ENCODE measurements at regions not wholly inside any gene's neighbourhood (a gene's known extent, or its start where the extent isn't known, plus 50 kb on each side); places are given as distances from the start of the nearest gene placed in this dataset.
"Not testable (repeated sequence)": the region's sequence is repeated elsewhere in the genome, so short reads cannot be mapped to it uniquely, and the experiment has no call there.

- DNase-seq: no peak
These were observed 76.2 kb upstream of the PPP2R2D start for GRCh38 chr10:131824371-131825149.

GRCh38 chr10:131825150-131825848, 75.5 kb upstream of the PPP2R2D start:
- no peak for DNase-seq

- no peak for DNase-seq
These were observed 74.7 kb upstream of the PPP2R2D start for GRCh38 chr10:131825960-131826650.

- no peak for DNase-seq
These were observed 71.5 kb upstream of the PPP2R2D start for GRCh38 chr10:131829156-131829930.

GRCh38 chr10:131830446-131831130, 70.2 kb upstream of the PPP2R2D start:
- no peak for DNase-seq

- no peak for DNase-seq
These were observed 69.2 kb upstream of the PPP2R2D start for GRCh38 chr10:131831561-131831960.

GRCh38 chr10:131832056-131832685, 68.6 kb upstream of the PPP2R2D start:
- DNase-seq: no peak

- DNase-seq: no peak
These were observed 67.8 kb upstream of the PPP2R2D start for GRCh38 chr10:131833013-131833412.

- no peak for DNase-seq
These were observed 67.2 kb upstream of the PPP2R2D start for GRCh38 chr10:131833446-131834080.

- DNase-seq: no peak
These were observed 66.5 kb upstream of the PPP2R2D start for GRCh38 chr10:131834152-131834810.

GRCh38 chr10:131838966-131839742, 61.7 kb upstream of the PPP2R2D start:
- DNase-seq: no peak

- not testable (repeated sequence) for DNase-seq
These were observed 60.7 kb upstream of the PPP2R2D start for GRCh38 chr10:131839880-131840787.

GRCh38 chr10:131840788-131841118, 60.1 kb upstream of the PPP2R2D start:
- DNase-seq: no peak

- no peak for DNase-seq
These were observed 59.6 kb upstream of the PPP2R2D start for GRCh38 chr10:131841131-131841660.

GRCh38 chr10:131841661-131842139, 59.1 kb upstream of the PPP2R2D start:
- no peak for DNase-seq

GRCh38 chr10:131842351-131843088, 58.3 kb upstream of the PPP2R2D start:
- no peak for DNase-seq

- DNase-seq: no peak
These were observed 57.7 kb upstream of the PPP2R2D start for GRCh38 chr10:131843089-131843595.

GRCh38 chr10:131843881-131844284, 56.9 kb upstream of the PPP2R2D start:
- no peak for DNase-seq
